ENCODE measurements at regions not wholly inside any gene's neighbourhood (a gene's known extent, or its start where the extent isn't known, plus 50 kb on each side); places are given as distances from the start of the nearest gene placed in this dataset.

DNA sequence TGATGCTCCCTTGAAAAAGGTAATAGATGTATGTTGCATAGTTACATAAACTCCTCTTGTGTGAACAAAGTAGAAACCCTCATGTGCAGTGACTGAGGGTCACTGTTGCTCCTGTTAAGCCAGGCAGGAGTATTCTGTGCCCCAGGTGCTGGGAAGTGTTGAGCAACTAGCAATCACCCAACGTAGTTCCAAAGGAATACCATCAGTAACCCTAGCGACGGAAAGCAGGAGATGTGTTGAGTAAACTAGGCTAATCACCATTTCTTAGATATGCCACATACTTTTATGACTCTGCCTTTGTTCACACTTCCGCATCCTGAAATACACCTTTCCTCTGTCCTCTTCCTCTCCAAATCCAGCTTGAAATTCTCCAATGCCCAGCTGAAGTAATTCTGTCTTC is 50.9 kb upstream of the TAB3 start:
- no peak overlapping the region for H3K4me3 ChIP-seq (ENCODE audit: low read depth, low read length)
- TF ChIP-seq, protein P1, sequence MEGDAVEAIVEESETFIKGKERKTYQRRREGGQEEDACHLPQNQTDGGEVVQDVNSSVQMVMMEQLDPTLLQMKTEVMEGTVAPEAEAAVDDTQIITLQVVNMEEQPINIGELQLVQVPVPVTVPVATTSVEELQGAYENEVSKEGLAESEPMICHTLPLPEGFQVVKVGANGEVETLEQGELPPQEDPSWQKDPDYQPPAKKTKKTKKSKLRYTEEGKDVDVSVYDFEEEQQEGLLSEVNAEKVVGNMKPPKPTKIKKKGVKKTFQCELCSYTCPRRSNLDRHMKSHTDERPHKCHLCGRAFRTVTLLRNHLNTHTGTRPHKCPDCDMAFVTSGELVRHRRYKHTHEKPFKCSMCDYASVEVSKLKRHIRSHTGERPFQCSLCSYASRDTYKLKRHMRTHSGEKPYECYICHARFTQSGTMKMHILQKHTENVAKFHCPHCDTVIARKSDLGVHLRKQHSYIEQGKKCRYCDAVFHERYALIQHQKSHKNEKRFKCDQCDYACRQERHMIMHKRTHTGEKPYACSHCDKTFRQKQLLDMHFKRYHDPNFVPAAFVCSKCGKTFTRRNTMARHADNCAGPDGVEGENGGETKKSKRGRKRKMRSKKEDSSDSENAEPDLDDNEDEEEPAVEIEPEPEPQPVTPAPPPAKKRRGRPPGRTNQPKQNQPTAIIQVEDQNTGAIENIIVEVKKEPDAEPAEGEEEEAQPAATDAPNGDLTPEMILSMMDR (IDR thresholded peaks at IDR 0.05; ENCODE audit: control insufficient read depth, extremely low read depth, insufficient read depth) = no peak
- no peak for DNase-seq (ENCODE audit: low read depth)
